GM18858 (cell line): ENCODE measurements at regions not wholly inside any gene's neighbourhood (a gene's known extent, or its start where the extent isn't known, plus 50 kb on each side); places are given as distances from the start of the nearest gene placed in this dataset.
"Not testable (repeated sequence)": the region's sequence is repeated elsewhere in the genome, so short reads cannot be mapped to it uniquely, and the experiment has no call there.

Source experiments
- ATAC-seq: cut with Tn5 transposase; IDR thresholded peaks from one replicate; pipeline ENCODE4 v1.9.1; 2021; ENCODE audit not compliant: unreplicated experiment

DNA sequence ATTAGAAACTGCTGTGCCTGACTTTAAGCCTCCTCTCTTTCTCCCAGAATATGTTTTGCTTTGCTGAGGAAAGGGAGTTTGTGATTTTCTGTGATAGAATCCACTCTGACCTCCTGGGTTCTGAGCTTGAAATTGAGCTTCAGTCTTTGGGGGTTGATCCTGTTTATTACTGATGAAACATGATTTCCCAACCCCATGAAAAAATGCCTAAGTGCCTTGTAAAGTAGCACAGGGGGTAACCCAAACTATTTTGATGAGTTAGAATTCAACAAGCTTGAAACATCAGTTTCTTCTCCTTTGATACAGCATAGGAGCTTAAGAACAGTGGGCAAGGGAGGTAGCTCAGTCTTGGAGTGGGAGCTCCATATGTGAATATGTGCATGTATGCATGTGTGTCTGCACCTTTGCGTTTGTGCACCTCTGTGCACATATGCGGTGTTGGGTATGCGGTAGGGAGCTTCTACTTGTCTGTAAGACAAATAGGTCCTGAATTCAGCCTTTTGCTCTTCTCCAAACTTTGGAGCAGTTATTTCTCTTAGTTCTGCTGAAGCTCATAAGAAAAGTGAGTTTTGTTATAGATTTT is 364.6 kb downstream of the OSR1 start:
- ATAC-seq = no peak

DNA sequence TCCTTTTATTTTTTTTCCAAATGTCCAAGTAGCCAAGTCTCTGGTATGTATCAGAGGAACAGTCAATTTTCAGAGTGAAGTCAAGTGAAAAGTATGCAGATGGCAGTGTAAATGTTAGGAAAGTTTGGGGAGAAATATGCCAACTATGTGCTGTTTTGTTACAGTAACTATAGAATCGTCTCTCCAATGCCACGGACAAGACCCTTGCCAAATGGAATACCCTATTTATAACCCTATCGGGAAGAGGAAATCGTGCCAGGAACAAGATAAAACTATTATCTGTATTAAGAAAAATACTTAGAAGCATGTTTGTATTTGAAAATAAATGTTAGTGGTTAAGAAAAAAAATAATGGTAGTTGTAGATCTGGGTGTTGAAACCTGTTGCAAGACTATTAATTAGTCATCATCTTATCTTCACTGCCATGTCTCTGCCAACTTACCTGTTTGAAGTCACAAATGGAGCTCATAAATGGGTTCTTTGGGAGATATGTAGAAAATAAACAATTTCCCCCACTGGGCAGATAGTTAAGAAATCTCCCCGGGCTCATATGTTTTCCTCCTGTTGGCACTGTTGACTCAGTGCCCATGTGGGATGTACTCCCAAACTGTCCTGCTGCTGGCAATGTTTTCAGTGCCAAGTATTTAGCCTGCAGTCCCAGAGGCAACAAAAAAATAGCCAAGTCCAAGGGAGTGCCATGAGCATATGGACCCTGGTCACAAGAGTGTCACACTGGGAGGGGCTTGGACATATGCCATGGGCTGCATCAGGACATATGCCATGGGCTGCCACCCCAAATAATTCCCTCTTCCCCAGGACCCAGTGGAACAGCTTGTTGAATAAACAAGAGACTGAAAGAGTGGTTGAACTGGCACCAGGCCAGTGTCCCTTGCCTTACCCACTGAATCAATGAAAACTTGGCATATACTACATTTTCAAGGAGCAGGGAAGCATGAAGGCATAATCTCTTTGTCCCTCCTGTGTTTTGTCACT is 366.9 kb downstream of the OSR1 start:
- no peak for ATAC-seq

DNA sequence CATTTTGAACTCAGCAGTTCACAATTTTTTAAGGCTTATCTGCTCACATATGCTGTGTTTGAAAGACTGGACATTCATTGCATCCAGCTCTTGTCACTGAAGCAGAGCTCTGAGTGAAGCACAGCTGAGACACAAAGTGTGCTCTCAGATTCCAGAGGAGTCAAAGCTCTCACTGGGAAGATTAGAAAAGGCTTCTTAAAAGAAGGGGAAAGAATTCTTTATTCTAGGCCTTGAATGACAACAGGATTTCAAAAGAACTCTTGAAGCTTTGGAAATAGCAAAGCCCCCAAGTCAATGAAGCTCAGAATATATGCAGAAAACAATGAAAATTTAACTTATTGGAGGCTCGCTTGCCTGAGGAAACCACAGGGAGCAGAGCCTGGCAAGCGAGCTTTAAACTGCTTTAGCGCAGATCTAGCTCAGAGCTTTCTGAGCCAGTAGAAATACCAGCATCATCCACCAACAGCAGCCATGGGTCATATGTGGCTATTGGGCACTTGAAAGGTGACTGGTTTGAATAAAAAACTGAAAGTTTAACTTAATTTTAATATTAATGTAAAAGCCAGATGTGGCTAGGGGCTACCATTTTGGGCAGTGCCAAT is 369.7 kb downstream of the OSR1 start:
- no peak for ATAC-seq

GRCh38 chr2:18987592-18988073 is 370.8 kb downstream of the OSR1 start:
- ATAC-seq = no peak

DNA sequence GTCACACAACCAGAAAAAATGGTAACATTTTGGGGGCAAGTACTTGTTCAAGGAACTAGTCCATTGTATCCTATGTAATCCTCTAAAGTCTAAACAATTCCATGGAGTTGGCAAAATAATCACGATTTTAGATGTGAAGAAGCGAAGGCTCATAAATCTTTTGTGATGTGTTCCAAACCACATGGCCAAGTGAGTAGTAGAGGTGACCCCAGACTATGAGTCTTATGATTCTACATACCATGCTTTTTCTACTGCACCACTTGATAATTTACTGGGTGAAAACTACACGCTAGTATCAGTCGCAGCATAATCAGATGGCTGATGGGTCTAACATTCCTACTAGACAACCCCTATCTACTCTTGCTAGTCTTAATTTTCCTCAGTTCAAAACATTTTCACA is 371.4 kb downstream of the OSR1 start:
- no peak for ATAC-seq

DNA sequence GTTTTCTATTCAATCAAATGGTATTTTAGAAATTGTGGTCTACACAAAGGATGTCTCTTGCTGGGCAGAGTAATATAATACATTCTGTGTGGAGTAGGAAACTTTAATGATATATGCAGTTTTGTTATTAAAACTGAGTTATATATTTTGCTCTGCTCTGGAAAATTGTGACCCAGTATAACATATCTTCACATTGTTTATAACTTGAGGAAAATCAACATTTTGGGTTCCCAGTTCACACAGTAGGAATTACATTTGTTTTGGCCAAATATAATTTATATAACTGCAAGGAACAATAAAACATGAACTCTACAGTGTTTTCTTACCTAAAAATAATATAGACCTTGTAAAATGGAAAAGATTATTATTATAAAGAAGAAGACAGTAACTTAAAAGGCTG is 372.4 kb downstream of the OSR1 start:
- no peak for ATAC-seq

- ATAC-seq = no peak
These were observed 377.5 kb downstream of the OSR1 start for GRCh38 chr2:18980786-18981430.

GRCh38 chr2:18980104-18980785 is 378.2 kb downstream of the OSR1 start:
- no peak for ATAC-seq

- no peak for ATAC-seq
These were observed 381.0 kb downstream of the OSR1 start for GRCh38 chr2:18977409-18977808.

DNA sequence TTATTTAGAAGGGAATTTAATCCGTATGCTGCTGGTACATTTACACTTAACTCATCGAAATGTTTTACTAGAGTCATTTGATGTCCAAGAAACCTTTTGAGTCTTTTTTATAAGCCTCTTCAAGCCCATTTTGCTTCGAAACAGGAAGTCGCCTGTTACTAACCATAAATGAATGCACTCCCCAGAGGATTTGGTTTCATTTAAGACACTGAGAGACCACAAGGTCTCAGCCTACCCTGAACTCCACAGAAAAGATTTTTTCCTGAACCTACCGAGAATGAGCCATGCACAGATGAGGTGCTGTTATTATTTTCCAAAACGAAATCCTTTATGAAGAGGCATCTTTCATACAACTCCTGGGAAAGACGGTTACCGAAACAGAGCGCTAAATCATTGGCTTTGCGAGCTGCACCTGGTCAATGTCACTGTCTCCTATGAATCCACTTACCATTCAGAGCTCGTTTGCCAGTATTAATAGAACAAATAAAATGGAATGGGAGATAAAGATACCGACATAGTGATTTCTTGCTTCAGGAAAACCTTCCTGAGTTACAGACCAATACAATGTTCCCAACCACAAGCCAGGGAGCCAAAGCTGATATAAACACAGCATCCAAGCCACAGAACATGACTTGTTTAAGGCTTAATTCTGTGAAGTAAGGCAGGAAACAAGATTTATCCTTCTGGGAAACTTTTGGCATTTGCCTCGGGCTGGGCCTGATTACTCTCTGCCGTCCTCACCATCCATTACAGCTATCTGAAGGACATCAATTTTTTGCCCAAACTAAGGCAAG is 382.1 kb downstream of the OSR1 start:
- peak; percentile 77 for ATAC-seq

DNA sequence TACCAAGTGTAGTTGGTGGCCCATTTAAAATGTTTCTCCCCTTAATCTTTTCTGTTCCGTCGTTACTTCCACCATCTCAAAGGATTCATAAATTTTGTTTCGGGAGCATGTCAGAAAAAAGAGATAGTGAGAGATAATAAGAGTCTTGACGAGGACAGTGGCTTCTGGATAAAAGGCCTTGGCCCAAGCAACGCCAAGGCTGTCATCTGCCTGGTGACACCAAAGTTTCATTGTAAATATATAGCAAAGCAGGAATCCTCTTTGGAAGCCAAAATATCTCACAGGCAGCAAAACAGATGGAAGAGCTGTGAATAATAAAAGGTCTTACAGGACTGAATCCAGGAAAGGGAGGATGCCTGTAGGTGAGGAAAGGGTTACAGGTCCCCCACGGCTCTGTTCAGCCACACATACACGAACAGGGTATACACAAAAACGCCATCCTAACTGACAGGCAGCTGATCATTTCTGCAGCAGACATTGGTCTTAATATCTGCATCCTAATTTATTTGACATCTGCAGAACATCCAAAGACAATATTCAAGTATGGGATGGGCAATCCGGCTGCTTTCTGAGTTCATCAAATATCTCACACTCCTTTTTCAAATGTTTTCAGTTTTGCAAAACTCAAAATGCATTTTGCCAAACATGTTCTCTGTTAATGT is 382.8 kb downstream of the OSR1 start:
- no peak for ATAC-seq

DNA sequence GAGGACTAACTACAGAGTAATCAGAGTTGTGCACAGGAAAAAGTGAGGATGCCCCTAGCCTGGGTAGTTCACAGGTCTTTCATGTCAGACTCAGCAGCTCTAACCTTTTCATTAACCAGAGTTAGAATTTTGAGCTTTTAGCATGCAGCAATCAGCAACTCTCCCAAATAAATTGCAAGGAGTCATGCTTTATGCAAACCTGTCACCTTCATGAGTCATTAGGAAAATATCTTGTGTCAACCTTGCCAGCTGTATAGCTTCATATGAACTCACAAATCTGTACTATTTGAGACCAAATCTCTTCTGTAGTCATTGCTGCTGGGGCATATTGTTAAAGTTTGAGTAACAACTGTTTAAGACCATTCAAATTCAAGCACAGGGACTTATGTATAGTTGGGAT is 382.3 kb upstream of the NT5C1B start:
- no peak for ATAC-seq

GRCh38 chr2:18971069-18971378 is 381.7 kb upstream of the NT5C1B start:
- ATAC-seq = no peak

DNA sequence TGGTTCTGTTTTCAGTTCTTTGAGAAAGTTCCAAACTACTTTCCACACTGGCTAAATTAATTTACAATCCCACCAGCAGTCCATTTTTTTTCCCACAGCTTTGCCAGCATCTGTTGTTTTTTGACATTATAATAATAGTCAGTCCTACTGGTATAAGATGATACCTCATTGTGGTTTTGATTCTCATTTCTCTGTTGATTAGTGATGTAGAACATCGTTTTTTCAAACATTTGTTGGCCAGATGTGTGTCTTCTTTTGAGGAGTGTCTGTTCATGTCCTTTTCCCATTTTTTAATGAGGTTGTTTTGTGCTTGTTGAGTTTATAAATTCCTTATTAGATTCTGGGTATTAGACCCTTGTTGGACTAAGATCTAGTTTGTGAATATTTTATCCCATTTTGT is 376.8 kb upstream of the NT5C1B start:
- ATAC-seq = no peak

- not testable (repeated sequence) for ATAC-seq
These were observed 374.4 kb upstream of the NT5C1B start for GRCh38 chr2:18963739-18964256.

- no peak for ATAC-seq
These were observed 372.6 kb upstream of the NT5C1B start for GRCh38 chr2:18961991-18962421.

GRCh38 chr2:18959952-18960717 is 370.8 kb upstream of the NT5C1B start:
- ATAC-seq = no peak

DNA sequence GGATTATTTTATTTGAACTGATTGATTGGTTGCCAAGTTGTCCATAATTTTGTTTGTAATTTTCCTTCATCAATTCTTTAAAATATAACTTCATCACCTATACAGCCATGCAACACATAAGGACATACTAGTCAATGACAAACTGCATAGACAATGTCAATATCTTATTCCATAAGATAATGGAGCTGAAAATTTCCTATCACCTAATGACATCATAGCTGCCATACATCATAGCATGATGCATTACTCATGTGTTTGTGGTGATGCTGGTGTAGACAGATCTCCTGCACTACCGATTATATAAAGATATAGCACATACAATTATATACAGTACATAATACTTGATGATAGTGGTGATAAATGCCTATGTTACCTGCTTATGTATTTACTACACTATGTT is 369.8 kb upstream of the NT5C1B start:
- no peak for ATAC-seq

DNA sequence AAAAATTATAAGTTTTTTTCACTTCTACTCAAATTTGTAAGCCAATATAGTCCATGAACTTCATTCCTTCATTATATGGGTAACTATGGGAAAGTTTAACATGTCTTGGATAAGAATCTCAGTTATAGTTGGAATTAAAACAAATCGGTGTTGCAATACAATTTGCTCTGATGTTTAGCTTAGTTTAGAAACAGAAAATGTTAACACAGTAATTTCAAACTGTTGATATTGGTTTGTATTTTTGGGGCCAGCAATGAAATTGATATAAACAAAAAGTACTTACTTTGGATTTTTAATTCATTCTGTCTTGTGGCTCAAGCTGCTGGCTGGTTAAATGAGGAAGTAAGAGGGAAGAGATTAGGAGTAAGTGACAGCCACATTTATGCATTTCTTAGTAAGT is 368.5 kb upstream of the NT5C1B start:
- ATAC-seq = no peak
